ENCODE measurements at regions not wholly inside any gene's neighbourhood (a gene's known extent, or its start where the extent isn't known, plus 50 kb on each side); places are given as distances from the start of the nearest gene placed in this dataset.

- Histone ChIP-seq H3K36me3 (ENCODE audit: control insufficient read depth in 2 of 2, extremely low read depth in 1 of 2, insufficient read depth in 2 of 2, low read length in 2 of 2) (no peaks in the 10 kb centered on the region), H3K9ac (replicated peaks; ENCODE audit: extremely low read depth, insufficient read depth, low read length) (no peak overlapping the region), H3K9me3 (replicated peaks; ENCODE audit: control insufficient read depth, insufficient read depth, low read length) (no peaks in the 10 kb centered on the region), H3K79me2 (ENCODE audit: control insufficient read depth, insufficient read depth, low read length) (no peaks in the 10 kb centered on the region), H3K4me2 (ENCODE audit: insufficient read depth, low read length) (no peak overlapping the region), H3K27me3 (ENCODE audit: control insufficient read depth in 2 of 2, insufficient read depth in 2 of 2, low read length in 2 of 2) (no peaks in the 10 kb centered on the region), H3K9me1 (replicated peaks; ENCODE audit: control insufficient read depth, extremely low read depth, insufficient read depth, low read length) (no peaks in the 10 kb centered on the region), H3K27ac (ENCODE audit: insufficient read depth, low read depth, low read length) (no peak overlapping the region), H3K4me3 (replicated peaks in 1 of 3; ENCODE audit: insufficient read depth in 1 of 3, low read depth in 1 of 3, low read length in 3 of 3) (no peak overlapping the region), H4K20me1 (replicated peaks; ENCODE audit: control insufficient read depth, extremely low read depth, insufficient read depth, low read length) (no peaks in the 10 kb centered on the region), H3K4me1 (ENCODE audit: control insufficient read depth, extremely low read depth, insufficient read depth, low read length) (no peaks in the 10 kb centered on the region), H2AFZ (ENCODE audit: low read depth, low read length) (no peak overlapping the region)
- POLR2A ChIA-PET = no interaction called here
- dilution Hi-C loops (cut with MboI; ENCODE audit: extremely low pct_ligation_motif_present, low sequenced_read_pairs) = no loop called here
- TF ChIP-seq, protein P1, sequence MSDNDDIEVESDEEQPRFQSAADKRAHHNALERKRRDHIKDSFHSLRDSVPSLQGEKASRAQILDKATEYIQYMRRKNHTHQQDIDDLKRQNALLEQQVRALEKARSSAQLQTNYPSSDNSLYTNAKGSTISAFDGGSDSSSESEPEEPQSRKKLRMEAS (IDR thresholded peaks at IDR 0.05; ENCODE audit: insufficient read depth, insufficient read length) = no peak
- TF ChIP-seq FOS (IDR thresholded peaks at IDR 0.05; ENCODE audit: borderline replicate concordance, insufficient read depth, low read length) = no peak
- TF ChIP-seq POLR2A (IDR thresholded peaks at IDR 0.05; ENCODE audit: low read depth, low read length) = no peak
- TF ChIP-seq MYC (IDR thresholded peaks at IDR 0.05; ENCODE audit: low read depth, low read length) = no peak
- TF ChIP-seq EZH2 (IDR thresholded peaks at IDR 0.05; ENCODE audit: borderline replicate concordance, low read depth, low read length, severe bottlenecking) = no peak
- no peak for TF ChIP-seq POLR2AphosphoS5 (IDR thresholded peaks at IDR 0.05; ENCODE audit: insufficient read depth, low read depth, low read length)
- TF ChIP-seq, protein P2, sequence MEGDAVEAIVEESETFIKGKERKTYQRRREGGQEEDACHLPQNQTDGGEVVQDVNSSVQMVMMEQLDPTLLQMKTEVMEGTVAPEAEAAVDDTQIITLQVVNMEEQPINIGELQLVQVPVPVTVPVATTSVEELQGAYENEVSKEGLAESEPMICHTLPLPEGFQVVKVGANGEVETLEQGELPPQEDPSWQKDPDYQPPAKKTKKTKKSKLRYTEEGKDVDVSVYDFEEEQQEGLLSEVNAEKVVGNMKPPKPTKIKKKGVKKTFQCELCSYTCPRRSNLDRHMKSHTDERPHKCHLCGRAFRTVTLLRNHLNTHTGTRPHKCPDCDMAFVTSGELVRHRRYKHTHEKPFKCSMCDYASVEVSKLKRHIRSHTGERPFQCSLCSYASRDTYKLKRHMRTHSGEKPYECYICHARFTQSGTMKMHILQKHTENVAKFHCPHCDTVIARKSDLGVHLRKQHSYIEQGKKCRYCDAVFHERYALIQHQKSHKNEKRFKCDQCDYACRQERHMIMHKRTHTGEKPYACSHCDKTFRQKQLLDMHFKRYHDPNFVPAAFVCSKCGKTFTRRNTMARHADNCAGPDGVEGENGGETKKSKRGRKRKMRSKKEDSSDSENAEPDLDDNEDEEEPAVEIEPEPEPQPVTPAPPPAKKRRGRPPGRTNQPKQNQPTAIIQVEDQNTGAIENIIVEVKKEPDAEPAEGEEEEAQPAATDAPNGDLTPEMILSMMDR (IDR thresholded peaks at IDR 0.05; ENCODE audit: extremely low read depth in 1 of 2, insufficient read depth in 1 of 2, low read depth in 1 of 2, low read length in 2 of 2) = no peak
- TF ChIP-seq JUN (IDR thresholded peaks at IDR 0.05; ENCODE audit: borderline replicate concordance, insufficient read depth, insufficient read length, low read depth) = no peak
- no peak for TF ChIP-seq GATA2 (IDR thresholded peaks at IDR 0.05; ENCODE audit: insufficient read depth, insufficient read length, low read depth, low read length)
- no TSS peak for BruUV-seq (replicated peaks)
- FAIRE-seq (no peak), DNase-seq (ENCODE audit: low read depth, low spot score) (no peak)
- intact Hi-C loops (cut with micrococcal nuclease) = no loop called here
- CTCF ChIA-PET = no interaction called here
Observed at GRCh38 chr3:89577637-89578530, 470.5 kb downstream of the EPHA3 start.

Data from endothelial cell of umbilical vein (primary cell).